ENCODE measurements at regions not wholly inside any gene's neighbourhood (a gene's known extent, or its start where the extent isn't known, plus 50 kb on each side); places are given as distances from the start of the nearest gene placed in this dataset.

GRCh38 chr6:78489874-78490273 lies 377.5 kb upstream of the IRAK1BP1 start:
- no peak for TF ChIP-seq CTCF (IDR thresholded peaks at IDR 0.05)
- no peak for TF ChIP-seq POLR2A (IDR thresholded peaks at IDR 0.05)

Measured in thyroid gland (tissue), 4 donors.